SK-N-SH treated with all-trans-retinoic acid at 6 μM for 48 hours (cell line): ENCODE measurements at regions not wholly inside any gene's neighbourhood (a gene's known extent, or its start where the extent isn't known, plus 50 kb on each side); places are given as distances from the start of the nearest gene placed in this dataset.
"Not testable (repeated sequence)": the region's sequence is repeated elsewhere in the genome, so short reads cannot be mapped to it uniquely, and the experiment has no call there.

Experiments
- ATAC-seq: fragments of 200-7000 bp; cut with Tn5 transposase; 3 replicates; pipeline ENCODE4 v1.9.1; 2020; ENCODE audit warnings: mild to moderate bottlenecking, moderate library complexity
- ARNTL ChIP-seq: fragments of 450-650 bp; formaldehyde crosslinking; IDR thresholded peaks from 2 replicates; pipeline ENCODE4 v1.5.0; 2020; ENCODE audit warnings: low read depth, mild to moderate bottlenecking, moderate library complexity, borderline replicate concordance
- BACH2 ChIP-seq: fragments of 250-450 bp; sonication (Bioruptor Pico); IDR thresholded peaks from 2 replicates; pipeline ENCODE4 v1.9.0; 2021; ENCODE audit warnings: mild to moderate bottlenecking, borderline replicate concordance
- CSDC2 ChIP-seq: fragments of 250-450 bp; sonication (Bioruptor Pico); IDR thresholded peaks from 2 replicates; pipeline ENCODE4 v1.5.0; 2020; ENCODE audit warnings: mild to moderate bottlenecking, moderate library complexity
- ESRRG ChIP-seq: fragments of 250-450 bp; sonication (Bioruptor Pico); IDR thresholded peaks from 2 replicates; pipeline ENCODE4 v1.6.1; 2021; ENCODE audit warnings: mild to moderate bottlenecking
- GLIS3 ChIP-seq: fragments of 250-450 bp; sonication (Bioruptor Pico); IDR thresholded peaks from 2 replicates; pipeline ENCODE4 v1.5.0; 2020; ENCODE audit warnings: mild to moderate bottlenecking, moderate library complexity
- ISL1 ChIP-seq: fragments of 250-450 bp; sonication (Bioruptor Pico); IDR thresholded peaks from 2 replicates; pipeline ENCODE4 v2.1.2; 2022; ENCODE audit warnings: mild to moderate bottlenecking, moderate library complexity
- OSR1 ChIP-seq: fragments of 250-450 bp; sonication (Bioruptor Pico); IDR thresholded peaks from 2 replicates; pipeline ENCODE4 v1.8.0; 2022; ENCODE audit warnings: moderate library complexity, mild to moderate bottlenecking, inconsistent platforms
- POU6F1 ChIP-seq: fragments of 250-450 bp; sonication (Bioruptor Pico); IDR thresholded peaks from 2 replicates; pipeline ENCODE4 v1.8.0; 2021; ENCODE audit warnings: low read depth, mild to moderate bottlenecking, moderate library complexity, borderline replicate concordance
- PPARA ChIP-seq: fragments of 250-450 bp; sonication (Bioruptor Pico); IDR thresholded peaks from 2 replicates; pipeline ENCODE4 v1.5.0; 2020; ENCODE audit warnings: mild to moderate bottlenecking, borderline replicate concordance
- SNAI2 ChIP-seq: fragments of 250-450 bp; sonication (Bioruptor Pico); IDR thresholded peaks from 2 replicates; pipeline ENCODE4 v1.5.0; 2020; ENCODE audit warnings: mild to moderate bottlenecking, moderate library complexity
- TCF4 ChIP-seq: fragments of 250-450 bp; sonication (Bioruptor Pico); IDR thresholded peaks from 2 replicates; pipeline ENCODE4 v1.8.0; 2021; ENCODE audit warnings: mild to moderate bottlenecking, moderate library complexity, borderline replicate concordance
- TOX ChIP-seq: fragments of 250-450 bp; sonication (Bioruptor Pico); IDR thresholded peaks from 2 replicates; pipeline ENCODE4 v1.8.0; 2021; ENCODE audit warnings: mild to moderate bottlenecking, moderate library complexity, borderline replicate concordance
- ZC3H10 ChIP-seq: fragments of 250-450 bp; sonication (Bioruptor Pico); IDR thresholded peaks from 2 replicates; pipeline ENCODE4 v1.5.1; 2021; ENCODE audit warnings: mild to moderate bottlenecking, moderate library complexity
- ZFP3 ChIP-seq: fragments of 250-450 bp; sonication (Bioruptor Pico); IDR thresholded peaks from 2 replicates; pipeline ENCODE4 v1.5.0; 2020; ENCODE audit warnings: mild to moderate bottlenecking, moderate library complexity
- ZFP30 ChIP-seq: fragments of 450-650 bp; formaldehyde crosslinking; IDR thresholded peaks from 2 replicates; pipeline ENCODE4 v1.5.0; 2022; ENCODE audit warnings: mild to moderate bottlenecking, moderate library complexity
- ZNF565 ChIP-seq: fragments of 450-650 bp; formaldehyde crosslinking; conservative IDR thresholded peaks from 2 replicates; pipeline ENCODE4 v1.5.0; 2020; ENCODE audit warnings: low read depth, mild to moderate bottlenecking, moderate library complexity
- ZNF70 ChIP-seq: fragments of 450-650 bp; formaldehyde crosslinking; IDR thresholded peaks from 2 replicates; pipeline ENCODE4 v1.5.0; 2020; ENCODE audit warnings: mild to moderate bottlenecking, moderate library complexity
- TF ChIP-seq, protein P1 (sequence below): fragments of 250-450 bp; sonication (Bioruptor Pico); IDR thresholded peaks from 2 replicates; pipeline ENCODE4 v1.5.1; 2020; ENCODE audit warnings: low read depth, mild to moderate bottlenecking, moderate library complexity
- TF ChIP-seq, protein P2 (sequence below): fragments of 250-450 bp; sonication (Bioruptor Pico); IDR thresholded peaks from 2 replicates; pipeline ENCODE4 v1.5.1; 2021; ENCODE audit warnings: mild to moderate bottlenecking, moderate library complexity
- TF ChIP-seq, protein P3 (sequence below): fragments of 250-450 bp; sonication (Bioruptor Pico); IDR thresholded peaks from 2 replicates; pipeline ENCODE4 v1.5.0; 2020; ENCODE audit warnings: mild to moderate bottlenecking, moderate library complexity

GRCh38 chr2:180823546-180824141 is 156.8 kb upstream of the UBE2E3 start:
- peak; percentile 77 for ATAC-seq
- no peak for TF ChIP-seq OSR1 (CRISPR knock-in tag)

- TF ChIP-seq ISL1 (CRISPR knock-in tag) (no peak), CSDC2 (CRISPR knock-in tag) (no peak), ZC3H10 (CRISPR knock-in tag) (no peak)
- no peak for ATAC-seq
Measured at GRCh38 chr2:180819106-180819505, 161.3 kb upstream of the UBE2E3 start.

- ATAC-seq, result not testable (repeated sequence)
Measured at GRCh38 chr2:180818700-180819099, 161.7 kb upstream of the UBE2E3 start.

- ATAC-seq, result no peak
- TF ChIP-seq PPARA (CRISPR knock-in tag) (no peak), ZC3H10 (CRISPR knock-in tag) (no peak), ZFP30 (CRISPR knock-in tag) (no peak), BACH2 (CRISPR knock-in tag) (no peak), TOX (CRISPR knock-in tag) (no peak), SNAI2 (CRISPR knock-in tag) (no peak), CSDC2 (CRISPR knock-in tag) (no peak), ESRRG (CRISPR knock-in tag) (no peak), ZNF565 (no peak), ZFP3 (CRISPR knock-in tag) (no peak), GLIS3 (CRISPR knock-in tag) (no peak), ZNF70 (CRISPR knock-in tag) (no peak), ARNTL (no peak)
- TF ChIP-seq, protein P1, sequence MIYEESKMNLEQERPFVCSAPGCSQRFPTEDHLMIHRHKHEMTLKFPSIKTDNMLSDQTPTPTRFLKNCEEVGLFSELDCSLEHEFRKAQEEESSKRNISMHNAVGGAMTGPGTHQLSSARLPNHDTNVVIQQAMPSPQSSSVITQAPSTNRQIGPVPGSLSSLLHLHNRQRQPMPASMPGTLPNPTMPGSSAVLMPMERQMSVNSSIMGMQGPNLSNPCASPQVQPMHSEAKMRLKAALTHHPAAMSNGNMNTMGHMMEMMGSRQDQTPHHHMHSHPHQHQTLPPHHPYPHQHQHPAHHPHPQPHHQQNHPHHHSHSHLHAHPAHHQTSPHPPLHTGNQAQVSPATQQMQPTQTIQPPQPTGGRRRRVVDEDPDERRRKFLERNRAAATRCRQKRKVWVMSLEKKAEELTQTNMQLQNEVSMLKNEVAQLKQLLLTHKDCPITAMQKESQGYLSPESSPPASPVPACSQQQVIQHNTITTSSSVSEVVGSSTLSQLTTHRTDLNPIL (CRISPR knock-in tag), result no peak
- TF ChIP-seq, protein P2, sequence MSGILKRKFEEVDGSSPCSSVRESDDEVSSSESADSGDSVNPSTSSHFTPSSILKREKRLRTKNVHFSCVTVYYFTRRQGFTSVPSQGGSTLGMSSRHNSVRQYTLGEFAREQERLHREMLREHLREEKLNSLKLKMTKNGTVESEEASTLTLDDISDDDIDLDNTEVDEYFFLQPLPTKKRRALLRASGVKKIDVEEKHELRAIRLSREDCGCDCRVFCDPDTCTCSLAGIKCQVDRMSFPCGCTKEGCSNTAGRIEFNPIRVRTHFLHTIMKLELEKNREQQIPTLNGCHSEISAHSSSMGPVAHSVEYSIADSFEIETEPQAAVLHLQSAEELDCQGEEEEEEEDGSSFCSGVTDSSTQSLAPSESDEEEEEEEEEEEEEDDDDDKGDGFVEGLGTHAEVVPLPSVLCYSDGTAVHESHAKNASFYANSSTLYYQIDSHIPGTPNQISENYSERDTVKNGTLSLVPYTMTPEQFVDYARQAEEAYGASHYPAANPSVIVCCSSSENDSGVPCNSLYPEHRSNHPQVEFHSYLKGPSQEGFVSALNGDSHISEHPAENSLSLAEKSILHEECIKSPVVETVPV, result no peak
- TF ChIP-seq, protein P3, sequence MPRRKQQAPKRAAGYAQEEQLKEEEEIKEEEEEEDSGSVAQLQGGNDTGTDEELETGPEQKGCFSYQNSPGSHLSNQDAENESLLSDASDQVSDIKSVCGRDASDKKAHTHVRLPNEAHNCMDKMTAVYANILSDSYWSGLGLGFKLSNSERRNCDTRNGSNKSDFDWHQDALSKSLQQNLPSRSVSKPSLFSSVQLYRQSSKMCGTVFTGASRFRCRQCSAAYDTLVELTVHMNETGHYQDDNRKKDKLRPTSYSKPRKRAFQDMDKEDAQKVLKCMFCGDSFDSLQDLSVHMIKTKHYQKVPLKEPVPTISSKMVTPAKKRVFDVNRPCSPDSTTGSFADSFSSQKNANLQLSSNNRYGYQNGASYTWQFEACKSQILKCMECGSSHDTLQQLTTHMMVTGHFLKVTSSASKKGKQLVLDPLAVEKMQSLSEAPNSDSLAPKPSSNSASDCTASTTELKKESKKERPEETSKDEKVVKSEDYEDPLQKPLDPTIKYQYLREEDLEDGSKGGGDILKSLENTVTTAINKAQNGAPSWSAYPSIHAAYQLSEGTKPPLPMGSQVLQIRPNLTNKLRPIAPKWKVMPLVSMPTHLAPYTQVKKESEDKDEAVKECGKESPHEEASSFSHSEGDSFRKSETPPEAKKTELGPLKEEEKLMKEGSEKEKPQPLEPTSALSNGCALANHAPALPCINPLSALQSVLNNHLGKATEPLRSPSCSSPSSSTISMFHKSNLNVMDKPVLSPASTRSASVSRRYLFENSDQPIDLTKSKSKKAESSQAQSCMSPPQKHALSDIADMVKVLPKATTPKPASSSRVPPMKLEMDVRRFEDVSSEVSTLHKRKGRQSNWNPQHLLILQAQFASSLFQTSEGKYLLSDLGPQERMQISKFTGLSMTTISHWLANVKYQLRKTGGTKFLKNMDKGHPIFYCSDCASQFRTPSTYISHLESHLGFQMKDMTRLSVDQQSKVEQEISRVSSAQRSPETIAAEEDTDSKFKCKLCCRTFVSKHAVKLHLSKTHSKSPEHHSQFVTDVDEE (CRISPR knock-in tag), result no peak
- TF ChIP-seq, all 23 proteins: peak for 0
Measured at GRCh38 chr2:180799141-180799540, 181.3 kb upstream of the UBE2E3 start.

- no peak for ATAC-seq
- TF ChIP-seq TCF4 (CRISPR knock-in tag), result no peak
- TF ChIP-seq ZNF70 (CRISPR knock-in tag), result no peak
- TF ChIP-seq ZNF565, result no peak
- no peak for TF ChIP-seq SNAI2 (CRISPR knock-in tag)
- no peak for TF ChIP-seq CSDC2 (CRISPR knock-in tag)
- TF ChIP-seq, protein P2, result no peak
- TF ChIP-seq TOX (CRISPR knock-in tag), result no peak
- TF ChIP-seq ARNTL, result no peak
- TF ChIP-seq ZFP30 (CRISPR knock-in tag), result no peak
- TF ChIP-seq, protein P3 (CRISPR knock-in tag), result no peak
- TF ChIP-seq ISL1 (CRISPR knock-in tag), result no peak
- TF ChIP-seq PPARA (CRISPR knock-in tag), result no peak
- TF ChIP-seq ESRRG (CRISPR knock-in tag), result no peak
- TF ChIP-seq OSR1 (CRISPR knock-in tag), result no peak
- TF ChIP-seq POU6F1, result no peak
- TF ChIP-seq, protein P1 (CRISPR knock-in tag), result no peak
Measured at GRCh38 chr2:180790891-180791290, 189.5 kb upstream of the UBE2E3 start.
